ENCODE measurements at regions not wholly inside any gene's neighbourhood (a gene's known extent, or its start where the extent isn't known, plus 50 kb on each side); places are given as distances from the start of the nearest gene placed in this dataset.
A peak's percentile ranks its signal among the peaks of the same experiment; 100 is the strongest.

DNA sequence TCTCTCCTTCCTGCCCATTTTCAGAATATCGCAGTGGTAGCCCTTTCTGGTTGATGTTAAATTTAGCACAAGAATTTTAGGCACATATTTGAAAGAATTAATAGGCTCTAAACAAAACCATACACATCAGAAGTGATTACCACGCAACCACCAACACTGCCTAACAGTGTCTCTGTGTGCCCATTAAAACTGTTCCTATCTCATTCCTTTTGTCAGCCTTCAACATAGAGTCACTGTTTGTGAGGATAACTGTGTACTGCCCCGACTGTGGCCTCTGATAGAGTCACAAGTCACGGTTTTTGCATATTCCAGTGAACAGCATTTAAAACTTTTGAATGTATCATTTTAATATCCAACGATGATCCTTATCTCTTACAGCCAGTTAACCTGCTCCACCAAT is 116.8 kb upstream of the TNFAIP3 start:
- no peaks in the 10 kb centered on the region for H3K79me2 ChIP-seq (ENCODE audit: low read length)
- TF ChIP-seq CTCF (IDR thresholded peaks at IDR 0.05; ENCODE audit: low read length), result no peak
- TF ChIP-seq EZH2phosphoT487 (IDR thresholded peaks at IDR 0.05; ENCODE audit: low read length), result no peak
- TF ChIP-seq EZH2 (optimal IDR thresholded peaks at IDR 0.05; ENCODE audit: low read depth, low read length), result no peak
- peaks cover 45% of the 10 kb centered on the region for H3K4me1 ChIP-seq (ENCODE audit: low read length)
- no peaks in the 10 kb centered on the region for H3K9me3 ChIP-seq (replicated peaks; ENCODE audit: insufficient read depth, low read length)
- H3K27me3 ChIP-seq (replicated peaks; ENCODE audit: insufficient read depth, low read length), result no peaks in the 10 kb centered on the region
- no peak overlapping the region for H3K4me2 ChIP-seq (ENCODE audit: low read depth, low read length)
- H3K9me2 ChIP-seq (replicated peaks; ENCODE audit: insufficient read depth, low read length), result no peaks in the 10 kb centered on the region
- DNase-seq, result no peak
- H4K20me1 ChIP-seq (ENCODE audit: insufficient read depth, low read length), result no peaks in the 10 kb centered on the region
- H3K27ac ChIP-seq (ENCODE audit: low read length), result no peak overlapping the region
- no peak overlapping the region for H3K4me3 ChIP-seq (ENCODE audit: low read length)
- H2AFZ ChIP-seq (ENCODE audit: low read length), result no peak overlapping the region
- no peaks in the 10 kb centered on the region for H3K36me3 ChIP-seq (replicated peaks; ENCODE audit: insufficient read depth, low read length)
- H3F3A ChIP-seq (ENCODE audit: insufficient read depth, low read length), result peaks cover 12% of the 10 kb centered on the region
- H3K9ac ChIP-seq (ENCODE audit: low read length), result no peak overlapping the region

- H3K4me1 ChIP-seq (ENCODE audit: low read length), result peaks cover 53% of the 10 kb centered on the region
- no peaks in the 10 kb centered on the region for H3K27me3 ChIP-seq (replicated peaks; ENCODE audit: insufficient read depth, low read length)
- H3K9me2 ChIP-seq (replicated peaks; ENCODE audit: insufficient read depth, low read length), result no peaks in the 10 kb centered on the region
- TF ChIP-seq CTCF (IDR thresholded peaks at IDR 0.05; ENCODE audit: low read length), result no peak
- TF ChIP-seq EZH2 (optimal IDR thresholded peaks at IDR 0.05; ENCODE audit: low read depth, low read length), result no peak
- TF ChIP-seq EZH2phosphoT487 (IDR thresholded peaks at IDR 0.05; ENCODE audit: low read length), result no peak
- peaks cover 19% of the 10 kb centered on the region for H3F3A ChIP-seq (ENCODE audit: insufficient read depth, low read length)
- peak overlapping the region; percentile 13; the same call in 1 of the 2 replicates for H2AFZ ChIP-seq (ENCODE audit: low read length)
- no peak overlapping the region for H3K9ac ChIP-seq (ENCODE audit: low read length)
- H4K20me1 ChIP-seq (ENCODE audit: insufficient read depth, low read length), result no peaks in the 10 kb centered on the region
- H3K36me3 ChIP-seq (replicated peaks; ENCODE audit: insufficient read depth, low read length), result no peaks in the 10 kb centered on the region
- no peaks in the 10 kb centered on the region for H3K79me2 ChIP-seq (ENCODE audit: low read length)
- H3K4me3 ChIP-seq (ENCODE audit: low read length), result no peak overlapping the region
- no peak for DNase-seq
- H3K27ac ChIP-seq (ENCODE audit: low read length), result no peak overlapping the region; the same call in 1 of the 2 replicates
- no peaks in the 10 kb centered on the region for H3K9me3 ChIP-seq (replicated peaks; ENCODE audit: insufficient read depth, low read length)
- H3K4me2 ChIP-seq (ENCODE audit: low read depth, low read length), result peak overlapping the region; percentile 37; the same call in 1 of the 2 replicates
Observed at GRCh38 chr6:137751768-137752560, 115.1 kb upstream of the TNFAIP3 start.

- no peaks in the 10 kb centered on the region for H4K20me1 ChIP-seq (ENCODE audit: insufficient read depth, low read length)
- H3K4me2 ChIP-seq (ENCODE audit: low read depth, low read length), result peak overlapping the region; percentile 56
- H3K79me2 ChIP-seq (ENCODE audit: low read length), result no peaks in the 10 kb centered on the region
- no peaks in the 10 kb centered on the region for H3K27me3 ChIP-seq (replicated peaks; ENCODE audit: insufficient read depth, low read length)
- TF ChIP-seq EZH2phosphoT487 (IDR thresholded peaks at IDR 0.05; ENCODE audit: low read length) (no peak), EZH2 (optimal IDR thresholded peaks at IDR 0.05; ENCODE audit: low read depth, low read length) (no peak), CTCF (IDR thresholded peaks at IDR 0.05; ENCODE audit: low read length) (no peak)
- H2AFZ ChIP-seq (ENCODE audit: low read length), result no peak overlapping the region
- peaks cover 19% of the 10 kb centered on the region for H3F3A ChIP-seq (ENCODE audit: insufficient read depth, low read length)
- DNase-seq, result peak; percentile 19
- no peak overlapping the region for H3K9ac ChIP-seq (ENCODE audit: low read length)
- no peak overlapping the region for H3K4me3 ChIP-seq (ENCODE audit: low read length)
- no peaks in the 10 kb centered on the region for H3K36me3 ChIP-seq (replicated peaks; ENCODE audit: insufficient read depth, low read length)
- H3K4me1 ChIP-seq (ENCODE audit: low read length), result peaks cover 47% of the 10 kb centered on the region
- H3K9me3 ChIP-seq (replicated peaks; ENCODE audit: insufficient read depth, low read length), result no peaks in the 10 kb centered on the region
- peak overlapping the region; percentile 62; the same call in 1 of the 2 replicates for H3K27ac ChIP-seq (ENCODE audit: low read length)
- no peaks in the 10 kb centered on the region for H3K9me2 ChIP-seq (replicated peaks; ENCODE audit: insufficient read depth, low read length)
Observed at GRCh38 chr6:137754366-137754765, 112.7 kb upstream of the TNFAIP3 start.
